ENCODE measurements at regions not wholly inside any gene's neighbourhood (a gene's known extent, or its start where the extent isn't known, plus 50 kb on each side); places are given as distances from the start of the nearest gene placed in this dataset.

DNA sequence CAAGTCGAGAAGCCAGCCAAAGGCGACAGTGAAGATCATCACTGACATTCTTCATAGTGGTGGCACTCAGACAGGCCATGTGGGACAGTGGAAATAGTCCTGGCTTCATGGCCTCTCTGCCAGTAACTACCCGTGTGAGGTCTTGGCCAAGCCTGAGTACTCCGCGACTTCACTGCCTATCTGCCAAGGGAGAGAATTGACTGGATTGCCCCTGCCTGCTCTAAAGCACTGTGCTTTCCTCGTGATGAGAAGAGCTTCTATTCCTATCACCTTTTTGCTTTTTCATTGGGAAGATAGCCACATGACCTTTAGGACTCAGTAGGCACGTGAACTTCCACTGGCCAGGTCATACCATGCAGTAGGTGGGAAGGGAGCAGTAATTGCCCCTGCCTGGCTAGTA is 239.3 kb downstream of the HAUS1 start:
- Histone ChIP-seq H3K36me3 (ENCODE audit: control insufficient read depth in 2 of 4, insufficient read depth in 4 of 4, low read length in 3 of 4) (no peaks in the 10 kb centered on the region; a peak in 1 of 8 replicates), H3K23me2 (ENCODE audit: low read depth, low read length) (no peaks in the 10 kb centered on the region; the same call in 1 of the 2 replicates), H2BK20ac (ENCODE audit: low read length) (no peak overlapping the region), H3K9ac (replicated peaks in 1 of 4; ENCODE audit: extremely low read depth in 1 of 4, low read depth in 3 of 4, low read length in 3 of 4) (no peak overlapping the region), H3K4me3 (ENCODE audit: extremely low read depth in 1 of 4, insufficient read depth in 2 of 4, low read depth in 3 of 4, low read length in 4 of 4) (no peak overlapping the region), H3K27ac (ENCODE audit: low read depth, low read length) (no peak overlapping the region), H2AFZ (ENCODE audit: low read length) (no peak overlapping the region), H2BK5ac (ENCODE audit: low read depth, low read length) (peak overlapping the region; percentile 4; the same call in 1 of the 2 replicates), H2BK12ac (ENCODE audit: low read depth, low read length) (peak overlapping the region; percentile 92; the same call in 1 of the 2 replicates), H4K91ac (replicated peaks; ENCODE audit: insufficient read length, low read length) (peak overlapping the region; percentile 11), H3K79me2 (ENCODE audit: control insufficient read depth in 1 of 2, insufficient read depth in 2 of 2, low read length in 2 of 2) (peaks cover 0 to 27% of the 10 kb centered on the region in 2 experiments; a peak in 3 of 4 replicates), H4K5ac (ENCODE audit: insufficient read length, low read depth, low read length) (no peak overlapping the region), H2AK5ac (ENCODE audit: low read depth, low read length) (peak overlapping the region; percentile 86; the same call in 1 of the 2 replicates), H2BK120ac (replicated peaks; ENCODE audit: low read depth, low read length) (no peak overlapping the region), H3K4me1 (replicated peaks in 1 of 4; ENCODE audit: control insufficient read depth in 3 of 4, insufficient read depth in 4 of 4, low read length in 3 of 4) (peaks cover 5 to 23% (median 16%) of the 10 kb centered on the region in 4 experiments), H3K4me2 (ENCODE audit: insufficient read depth in 1 of 2, low read depth in 2 of 2, low read length in 2 of 2) (peak overlapping the region; percentile 19 to 39; a peak in 1 of 4 replicates), H3K9me3 (ENCODE audit: insufficient read depth in 2 of 2, low read depth in 1 of 2, low read length in 1 of 2) (no peaks in the 10 kb centered on the region), H3K56ac (replicated peaks; ENCODE audit: insufficient read length, low read depth, low read length) (no peak overlapping the region), H3K79me1 (ENCODE audit: low read depth, low read length) (peaks cover 7% of the 10 kb centered on the region), H3K14ac (ENCODE audit: insufficient read length) (no peak overlapping the region), H3K23ac (ENCODE audit: insufficient read length) (no peak overlapping the region), H3K27me3 (replicated peaks in 1 of 4; ENCODE audit: control insufficient read depth in 3 of 4, extremely low read depth in 1 of 4, insufficient read depth in 3 of 4, low read length in 3 of 4) (no peaks in the 10 kb centered on the region), H4K8ac (ENCODE audit: extremely low read depth, insufficient read depth, low read length) (no peak overlapping the region), H3K18ac (ENCODE audit: extremely low read depth, low read length) (0 out of 2 replicates have a peak overlapping the region, but pooled peaks have one; percentile 40), H4K20me1 (replicated peaks in 1 of 2; ENCODE audit: control insufficient read depth in 1 of 2, insufficient read depth in 2 of 2, low read length in 2 of 2) (peaks cover 2 to 3% of the 10 kb centered on the region in 2 experiments), H2BK15ac (ENCODE audit: low read length) (peak overlapping the region; percentile 66; the same call in 1 of the 2 replicates), H3K4ac (replicated peaks; ENCODE audit: insufficient read length, low read depth, low read length) (no peak overlapping the region)
- ChIA-PET CTCF (ENCODE audit: partially characterized antibody) (interaction anchor here (1.0 to 19.4 kb wide), 9 partner anchors 11 to 61 kb away, joined by 3 to 196 read pairs (median 6); no protein-coding TSS in a partner anchor), POLR2A (ENCODE audit: partially characterized antibody) (interaction anchor here (1.3 to 2.0 kb wide), 3 partner anchors 8 to 115 kb away, joined by 3 to 11 read pairs (median 6); no protein-coding TSS in a partner anchor)
- WGBS, 2 experiments (ENCODE audit: extremely low coverage in 1 of 2, insufficient coverage in 1 of 2, insufficient read length in 1 of 2, insufficient replicate concordance in 2 of 2, low coverage in 1 of 2, low lambda C conversion rate in 2 of 2, missing lambda C conversion rate in 1 of 2) = 94% methylated on average over 7 of the region's 7 CpGs; no CpG with 5 or more reads in 1 of the 2 experiments
- FAIRE-seq = no peak
- no peak for DNase-seq (ENCODE audit: low read depth in 1 of 2, low spot score in 2 of 2)
- TF ChIP-seq SUZ12 (IDR thresholded peaks at IDR 0.05; ENCODE audit: low read length) = no peak
- TF ChIP-seq CBX8 (IDR thresholded peaks at IDR 0.05; ENCODE audit: borderline replicate concordance, low read depth, low read length) = no peak
- TF ChIP-seq ZNF274 (IDR thresholded peaks at IDR 0.05; ENCODE audit: borderline replicate concordance, extremely low read depth, low read length) = no peak
- TF ChIP-seq CBX5 (IDR thresholded peaks at IDR 0.05; ENCODE audit: low read depth, low read length) = no peak
- TF ChIP-seq JUN (IDR thresholded peaks at IDR 0.05; ENCODE audit: low read depth, low read length) = no peak
- no peak for TF ChIP-seq SP2 (IDR thresholded peaks at IDR 0.05; ENCODE audit: low read length)
- TF ChIP-seq HDAC2 (IDR thresholded peaks at IDR 0.05; ENCODE audit: borderline replicate concordance in 1 of 2, low read depth in 2 of 2, low read length in 2 of 2) = no peak
- TF ChIP-seq TAF7 (optimal IDR thresholded peaks at IDR 0.05; ENCODE audit: borderline replicate concordance, low read depth, low read length) = no peak
- no peak for TF ChIP-seq SP4 (IDR thresholded peaks at IDR 0.05; ENCODE audit: low read length)
- TF ChIP-seq RAD21 (IDR thresholded peaks at IDR 0.05 in 1 of 2, conservative IDR thresholded peaks at IDR 0.05 in 1 of 2; ENCODE audit: low read depth in 2 of 2, low read length in 2 of 2) = no peak
- no peak for TF ChIP-seq NRF1 (IDR thresholded peaks at IDR 0.05; ENCODE audit: low read depth, low read length)
- TF ChIP-seq KDM1A (IDR thresholded peaks at IDR 0.05; ENCODE audit: borderline replicate concordance, low read length) = no peak
- TF ChIP-seq TEAD4 (IDR thresholded peaks at IDR 0.05; ENCODE audit: low read depth, low read length) = no peak

Measured in H1 (cell line).